DOHH2 (cell line): ENCODE measurements at regions not wholly inside any gene's neighbourhood (a gene's known extent, or its start where the extent isn't known, plus 50 kb on each side); places are given as distances from the start of the nearest gene placed in this dataset.
"Not testable (repeated sequence)": the region's sequence is repeated elsewhere in the genome, so short reads cannot be mapped to it uniquely, and the experiment has no call there.

ENCODE experiments used
- H3F3A ChIP-seq: fragments of 200-600 bp; sonication (generic), shearing (Covaris generic); 2 replicates; pipeline ENCODE4 v1.6.0; 2016; ENCODE audit warnings: antibody characterized with exemption, mild to moderate bottlenecking; ENCODE audit not compliant: control insufficient read depth, insufficient read depth
- H3K27ac ChIP-seq: fragments of 200-600 bp; sonication (generic); 2 replicates; pipeline ENCODE4 v1.5.1; 2014; ENCODE audit warnings: low read depth, mild to moderate bottlenecking, low read length, moderate library complexity
- H3K27me3 ChIP-seq: fragments of 200-600 bp; sonication (generic); 2 replicates; pipeline ENCODE4 v1.6.1; 2014; ENCODE audit warnings: mild to moderate bottlenecking, low read length, mixed read lengths; ENCODE audit not compliant: control insufficient read depth
- H3K36me3 ChIP-seq: fragments of 200-600 bp; sonication (generic); 2 replicates; pipeline ENCODE4 v1.6.1; 2014; ENCODE audit warnings: mild to moderate bottlenecking, low read length, moderate library complexity, mixed read lengths; ENCODE audit not compliant: control insufficient read depth
- H3K4me1 ChIP-seq: fragments of 200-600 bp; sonication (generic); 2 replicates; pipeline ENCODE4 v1.6.1; 2014; ENCODE audit warnings: mild to moderate bottlenecking, low read length, mixed read lengths; ENCODE audit not compliant: control insufficient read depth
- H3K4me2 ChIP-seq: fragments of 200-600 bp; sonication (generic); 2 replicates; pipeline ENCODE4 v1.6.0; 2014; ENCODE audit warnings: mild to moderate bottlenecking, low read length, moderate library complexity
- H3K4me3 ChIP-seq: fragments of 200-600 bp; sonication (generic); 2 replicates; pipeline ENCODE4 v1.5.1; 2014; ENCODE audit warnings: mild to moderate bottlenecking, low read length, mixed read lengths
- H3K79me2 ChIP-seq: fragments of 200-600 bp; sonication (generic); 2 replicates; pipeline ENCODE4 v1.6.1; 2014; ENCODE audit warnings: mild to moderate bottlenecking, low read length, mixed read lengths; ENCODE audit not compliant: control insufficient read depth
- H3K9me2 ChIP-seq: fragments of 200-600 bp; sonication (generic); replicated peaks from 2 replicates; pipeline ENCODE4 v1.6.1; 2014; ENCODE audit warnings: mild to moderate bottlenecking, low read length, mixed read lengths; ENCODE audit not compliant: control insufficient read depth
- H3K9me3 ChIP-seq: fragments of 200-600 bp; sonication (generic); 2 replicates; pipeline ENCODE4 v1.6.1; 2014; ENCODE audit warnings: antibody characterized with exemption, low read length, mixed read lengths; ENCODE audit not compliant: control insufficient read depth, insufficient read depth
- H4K20me1 ChIP-seq: fragments of 200-600 bp; sonication (generic); 2 replicates; pipeline ENCODE4 v1.6.0; 2014; ENCODE audit warnings: low read depth, mild to moderate bottlenecking, antibody characterized with exemption, low read length, moderate library complexity; ENCODE audit not compliant: control insufficient read depth, insufficient read depth
- CTCF ChIP-seq: fragments of 200-600 bp; sonication (generic); IDR thresholded peaks from one replicate; pipeline ENCODE4 v1.5.1; 2014; ENCODE audit warnings: antibody characterized with exemption, mild to moderate bottlenecking, low read depth, low read length; ENCODE audit not compliant: poor library complexity, severe bottlenecking
- EZH2phosphoT487 ChIP-seq: fragments of 200-600 bp; sonication (generic); IDR thresholded peaks from 2 replicates; pipeline ENCODE4 v1.6.1; 2017; ENCODE audit warnings: borderline replicate concordance, mild to moderate bottlenecking, antibody characterized with exemption, low read length, moderate library complexity, mixed read lengths

DNA sequence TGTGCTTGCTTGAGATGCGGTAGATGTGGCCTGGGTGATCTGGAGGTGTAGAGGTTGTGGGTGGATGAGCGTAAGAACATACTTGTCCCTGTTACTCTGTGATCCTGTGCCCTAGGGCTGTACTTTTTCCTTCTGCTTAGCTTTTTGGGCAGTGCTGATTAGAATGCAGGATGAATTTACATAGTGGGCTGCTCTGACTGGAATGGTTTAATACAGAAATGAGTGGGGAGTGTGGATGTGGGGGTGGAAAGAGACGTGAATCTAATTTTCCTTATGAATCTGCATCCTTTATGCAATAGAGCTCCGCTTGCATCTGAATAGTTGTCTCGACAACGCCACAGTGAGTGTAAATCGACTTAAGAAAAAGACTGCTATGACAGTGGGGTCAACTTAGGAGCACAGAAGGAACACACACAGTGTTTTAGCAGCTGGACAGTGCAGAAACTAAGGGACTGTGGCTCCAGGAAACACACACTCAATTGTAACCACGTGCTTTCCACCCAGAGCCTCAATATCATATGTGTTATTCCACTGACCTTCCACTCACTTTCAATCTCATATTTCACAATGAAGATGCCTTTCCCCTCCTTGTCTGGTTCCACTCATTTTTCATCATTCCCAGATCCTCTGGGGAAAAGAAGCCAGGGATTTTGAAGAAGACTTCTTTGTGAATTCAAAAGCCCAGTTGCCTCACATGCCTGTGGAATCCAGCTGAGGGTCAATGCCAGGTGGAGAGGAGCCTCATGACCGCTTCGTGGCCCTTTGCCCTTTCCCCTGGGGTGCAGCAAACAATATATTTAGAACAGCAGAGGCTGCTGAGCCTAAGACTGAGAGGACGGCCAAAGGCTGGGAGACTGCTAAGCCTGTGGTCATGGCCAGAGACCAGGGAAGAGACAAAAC, 91.4 kb downstream of the BMP15 start:
- not testable (repeated sequence) for H3K4me2 ChIP-seq, H4K20me1 ChIP-seq, H3K27ac ChIP-seq, H3F3A ChIP-seq, H3K27me3 ChIP-seq, H3K4me3 ChIP-seq, H3K9me3 ChIP-seq, H3K36me3 ChIP-seq, H3K9me2 ChIP-seq, H3K4me1 ChIP-seq, H3K79me2 ChIP-seq

DNA sequence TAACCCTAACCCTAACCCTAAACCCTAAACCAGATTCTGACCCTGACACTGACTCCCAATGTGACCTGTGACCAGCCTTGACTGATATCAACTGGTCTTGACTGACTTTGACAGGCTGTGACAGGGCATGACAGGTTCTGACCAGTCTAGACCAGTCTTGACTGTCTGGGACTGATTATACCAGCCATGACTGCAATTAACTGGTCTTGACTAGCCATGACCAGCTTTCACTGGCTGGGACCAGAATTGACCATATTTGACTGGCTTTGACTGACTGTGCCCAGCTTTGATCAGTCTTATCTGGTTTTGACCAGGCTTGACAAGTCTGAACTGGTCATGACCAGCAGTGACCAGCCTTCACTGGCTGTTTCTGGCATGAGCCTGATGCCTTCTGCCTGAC, 95.5 kb downstream of the BMP15 start:
- no peaks in the 10 kb centered on the region for H3F3A ChIP-seq
- no peaks in the 10 kb centered on the region for H3K9me3 ChIP-seq
- H3K27ac ChIP-seq, result no peak overlapping the region
- no peak for TF ChIP-seq CTCF
- no peaks in the 10 kb centered on the region for H3K9me2 ChIP-seq
- H3K36me3 ChIP-seq, result no peaks in the 10 kb centered on the region
- H3K79me2 ChIP-seq, result no peaks in the 10 kb centered on the region
- H3K4me1 ChIP-seq, result no peaks in the 10 kb centered on the region
- H3K27me3 ChIP-seq, result no peaks in the 10 kb centered on the region
- H3K4me2 ChIP-seq, result no peak overlapping the region
- H3K4me3 ChIP-seq, result no peak overlapping the region
- H4K20me1 ChIP-seq, result no peaks in the 10 kb centered on the region

DNA sequence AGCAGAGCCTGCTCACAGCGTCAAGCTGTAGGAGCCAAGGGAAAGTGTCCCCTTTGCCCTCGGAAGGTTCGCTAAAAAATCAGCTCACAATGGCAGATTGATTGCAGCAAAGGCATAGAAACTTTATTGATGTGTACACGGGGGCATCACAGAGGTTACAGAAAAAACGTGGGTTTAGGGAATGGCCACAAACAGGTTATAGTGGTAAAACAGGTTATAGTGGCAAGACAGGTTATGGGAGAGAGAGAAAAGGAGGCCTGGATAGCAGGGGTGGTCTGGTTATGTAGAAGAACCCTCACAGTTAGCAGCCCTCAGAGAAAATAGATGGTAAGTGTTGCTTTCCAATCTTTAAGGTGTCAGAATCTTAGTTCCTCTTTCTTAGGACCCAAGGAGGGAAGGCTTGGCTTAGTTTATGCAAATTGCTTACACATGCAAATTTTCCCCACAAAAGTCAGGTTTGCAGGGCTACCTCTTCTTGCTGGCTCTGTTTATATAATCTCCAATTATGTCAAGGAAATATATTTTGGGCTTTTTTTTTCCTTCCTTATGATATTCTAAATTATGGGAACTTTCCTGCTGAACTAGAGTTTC, 113.7 kb downstream of the BMP15 start:
- Histone ChIP-seq H3K4me3 (no peak overlapping the region), H3K4me1 (peaks cover 9% of the 10 kb centered on the region), H3K27ac (no peak overlapping the region), H3K4me2 (no peak overlapping the region), H3F3A (no peaks in the 10 kb centered on the region), H3K36me3 (no peaks in the 10 kb centered on the region), H3K27me3 (no peaks in the 10 kb centered on the region), H3K9me2 (no peaks in the 10 kb centered on the region), H3K79me2 (no peaks in the 10 kb centered on the region), H3K9me3 (no peaks in the 10 kb centered on the region), H4K20me1 (no peaks in the 10 kb centered on the region)
- TF ChIP-seq CTCF, result no peak
- no peak for TF ChIP-seq EZH2phosphoT487

- H3K27me3 ChIP-seq, result no peaks in the 10 kb centered on the region
- no peaks in the 10 kb centered on the region for H4K20me1 ChIP-seq
- no peaks in the 10 kb centered on the region for H3K9me2 ChIP-seq
- H3F3A ChIP-seq, result no peaks in the 10 kb centered on the region
- H3K79me2 ChIP-seq, result no peaks in the 10 kb centered on the region
- no peak overlapping the region for H3K4me3 ChIP-seq
- no peak overlapping the region for H3K27ac ChIP-seq
- H3K4me1 ChIP-seq, result peaks cover 9% of the 10 kb centered on the region
- TF ChIP-seq CTCF (no peak), EZH2phosphoT487 (no peak)
- H3K9me3 ChIP-seq, result no peaks in the 10 kb centered on the region
- no peaks in the 10 kb centered on the region for H3K36me3 ChIP-seq
- no peak overlapping the region for H3K4me2 ChIP-seq
These were observed 116.3 kb downstream of the BMP15 start for GRCh38 chrX:51026862-51027261.
